Esophagus (tissue), 2 donors: ENCODE measurements at regions not wholly inside any gene's neighbourhood (a gene's known extent, or its start where the extent isn't known, plus 50 kb on each side); places are given as distances from the start of the nearest gene placed in this dataset.
"Not testable (repeated sequence)": the region's sequence is repeated elsewhere in the genome, so short reads cannot be mapped to it uniquely, and the experiment has no call there.

Experiments used
- H3K27ac ChIP-seq, 2 donors: one replicate each; pipeline ENCODE4 v1.5.1; 2013; ENCODE audit warnings: low read depth in 2 of 2, mild to moderate bottlenecking in 2 of 2, inconsistent platforms in 1 of 2, low read length in 1 of 2, moderate library complexity in 1 of 2
- H3K27me3 ChIP-seq, 2 donors: one replicate each; pipeline ENCODE4 v1.6.1; 2013; ENCODE audit warnings: low read length in 2 of 2, control low read depth in 1 of 2, mild to moderate bottlenecking in 1 of 2; ENCODE audit not compliant: insufficient read depth in 2 of 2, control insufficient read depth in 1 of 2
- H3K36me3 ChIP-seq, 2 donors: one replicate each; pipeline ENCODE4 v1.6.1; 2013; ENCODE audit warnings: low read length in 1 of 2; ENCODE audit not compliant: control insufficient read depth in 2 of 2, insufficient read depth in 2 of 2
- H3K4me1 ChIP-seq, 2 donors: one replicate each; pipeline ENCODE4 v1.6.1; 2013; ENCODE audit warnings: low read length in 1 of 2; ENCODE audit not compliant: control insufficient read depth in 2 of 2, insufficient read depth in 2 of 2
- H3K4me3 ChIP-seq, 2 donors: one replicate each; pipeline ENCODE4 v1.5.1; 2013; ENCODE audit warnings: low read length in 2 of 2, mild to moderate bottlenecking in 2 of 2, low read depth in 1 of 2, moderate library complexity in 1 of 2
- H3K9me3 ChIP-seq, 2 donors: one replicate each; pipeline ENCODE4 v1.6.1; 2013; ENCODE audit warnings: mild to moderate bottlenecking in 2 of 2, low read depth in 1 of 2, low read length in 1 of 2, moderate library complexity in 1 of 2; ENCODE audit not compliant: control insufficient read depth in 2 of 2, insufficient read depth in 1 of 2
- WGBS, 2 donors: extraction: QIAGEN DNeasy Blood & Tissue Kit; methylation state at CpG; one replicate each; pipeline ENCODE4 v1.1.7; 2013; 5-methylcytosine and 5-hydroxymethylcytosine counted together
- donor health status: healthy with polysubstance abuse.
- donor health status: Bipolar disorder and iron deficiency.

- H3K36me3 ChIP-seq, H3K4me1 ChIP-seq, H3K27me3 ChIP-seq, H3K9me3 ChIP-seq, H3K27ac ChIP-seq, H3K4me3 ChIP-seq: not testable (repeated sequence)
- WGBS, 2 donors = 73 to 78% methylated on average over 5 of the region's 5 CpGs
These were observed 92.2 kb upstream of the SLC25A48 start for GRCh38 chr5:135742240-135742639.

GRCh38 chr5:135741040-135741439 lies 93.4 kb upstream of the SLC25A48 start:
- WGBS, 2 donors = 88 to 93% methylated on average over 2 of the region's 2 CpGs
- Histone ChIP-seq H3K4me1 (no peaks in the 10 kb centered on the region), H3K9me3 (peaks cover 0 to 3% of the 10 kb centered on the region in 2 donors), H3K36me3 (no peaks in the 10 kb centered on the region), H3K27ac (no peak overlapping the region), H3K27me3 (no peaks in the 10 kb centered on the region), H3K4me3 (no peak overlapping the region)

GRCh38 chr5:135740475-135740874 lies 94.0 kb upstream of the SLC25A48 start:
- 67 to 76% methylated on average over 2 of the region's 2 CpGs for WGBS, 2 donors
- no peaks in the 10 kb centered on the region for H3K4me1 ChIP-seq

GRCh38 chr5:135739383-135739981 lies 95.0 kb upstream of the SLC25A48 start:
- Histone ChIP-seq H3K4me3 (no peak overlapping the region), H3K36me3 (no peaks in the 10 kb centered on the region), H3K27ac (no peak overlapping the region), H3K27me3 (no peaks in the 10 kb centered on the region), H3K9me3 (no peaks in the 10 kb centered on the region), H3K4me1 (no peaks in the 10 kb centered on the region)
- 21 to 35% methylated on average over 3 of the region's 3 CpGs for WGBS, 2 donors

More at GRCh38 chr5:135740475-135740874, 94.0 kb upstream of the SLC25A48 start:
- no peaks in the 10 kb centered on the region for H3K36me3 ChIP-seq
- no peak overlapping the region for H3K27ac ChIP-seq
- H3K4me3 ChIP-seq = no peak overlapping the region
- H3K27me3 ChIP-seq = no peaks in the 10 kb centered on the region
- H3K9me3 ChIP-seq = peaks cover 0 to under 1% of the 10 kb centered on the region in 2 donors

- Histone ChIP-seq H3K36me3 (no peaks in the 10 kb centered on the region), H3K9me3 (no peaks in the 10 kb centered on the region), H3K4me3 (no peak overlapping the region), H3K27ac (no peak overlapping the region), H3K4me1 (no peaks in the 10 kb centered on the region), H3K27me3 (no peaks in the 10 kb centered on the region)
- 82 to 94% methylated on average over 5 of the region's 5 CpGs for WGBS, 2 donors
These were observed 95.9 kb upstream of the SLC25A48 start for GRCh38 chr5:135738564-135738875.

- Histone ChIP-seq H3K9me3 (no peaks in the 10 kb centered on the region), H3K27me3 (no peaks in the 10 kb centered on the region), H3K36me3 (no peaks in the 10 kb centered on the region), H3K4me3 (no peak overlapping the region), H3K27ac (no peak overlapping the region), H3K4me1 (no peaks in the 10 kb centered on the region)
- 85 to 92% methylated on average over 11 of the region's 11 CpGs for WGBS, 2 donors
These were observed 96.5 kb upstream of the SLC25A48 start for GRCh38 chr5:135737701-135738563.

GRCh38 chr5:135736952-135737351 lies 97.5 kb upstream of the SLC25A48 start:
- H3K4me1 ChIP-seq, H3K27me3 ChIP-seq, H3K9me3 ChIP-seq, H3K27ac ChIP-seq, H3K36me3 ChIP-seq, H3K4me3 ChIP-seq: not testable (repeated sequence)
- 79 to 81% methylated on average over 9 of the region's 9 CpGs for WGBS, 2 donors

GRCh38 chr5:135735831-135736230 lies 98.6 kb upstream of the SLC25A48 start:
- Histone ChIP-seq H3K4me1 (no peaks in the 10 kb centered on the region), H3K27me3 (no peaks in the 10 kb centered on the region), H3K27ac (no peak overlapping the region), H3K4me3 (no peak overlapping the region), H3K9me3 (no peaks in the 10 kb centered on the region), H3K36me3 (no peaks in the 10 kb centered on the region)
- 88 to 89% methylated on average over 6 of the region's 6 CpGs for WGBS, 2 donors

GRCh38 chr5:135734956-135735355 lies 99.5 kb upstream of the SLC25A48 start:
- not testable (repeated sequence) for H3K9me3 ChIP-seq, H3K36me3 ChIP-seq, H3K27ac ChIP-seq, H3K4me3 ChIP-seq, H3K27me3 ChIP-seq, H3K4me1 ChIP-seq
- 89 to 94% methylated on average over 8 of the region's 8 CpGs for WGBS, 2 donors

- 95 to 100% methylated on average over 1 of the region's 1 CpG for WGBS, 2 donors
These were observed 103.4 kb upstream of the SLC25A48 start for GRCh38 chr5:135731034-135731433.

More at GRCh38 chr5:135731034-135731433, 103.4 kb upstream of the SLC25A48 start:
- H3K36me3 ChIP-seq, H3K9me3 ChIP-seq, H3K4me3 ChIP-seq, H3K27ac ChIP-seq, H3K4me1 ChIP-seq, H3K27me3 ChIP-seq: not testable (repeated sequence)
